ENCODE measurements at regions not wholly inside any gene's neighbourhood (a gene's known extent, or its start where the extent isn't known, plus 50 kb on each side); places are given as distances from the start of the nearest gene placed in this dataset.
A peak's percentile ranks its signal among the peaks of the same experiment; 100 is the strongest.
"Not testable (repeated sequence)": the region's sequence is repeated elsewhere in the genome, so short reads cannot be mapped to it uniquely, and the experiment has no call there.

DNA sequence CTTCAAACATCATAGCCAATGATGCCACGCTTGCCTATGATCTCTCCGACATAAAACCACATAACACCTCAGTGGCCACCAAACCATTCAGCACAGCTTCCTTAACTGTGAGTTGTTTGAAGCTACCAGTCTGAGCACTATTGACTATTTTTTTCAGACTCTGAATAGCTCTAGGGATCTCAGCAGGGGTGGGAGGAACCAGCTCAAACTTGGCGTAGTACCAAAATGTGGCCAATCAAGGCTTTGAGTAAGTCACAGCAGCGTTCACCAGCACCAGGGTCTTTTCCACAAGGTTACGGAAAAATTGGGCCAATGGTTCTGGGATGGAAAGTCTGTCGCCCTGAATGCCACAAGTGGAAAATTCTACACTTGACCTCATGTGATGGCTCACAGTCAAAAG is 70.6 kb downstream of the SMPDL3A start:
- no peak for DNase-seq

DNA sequence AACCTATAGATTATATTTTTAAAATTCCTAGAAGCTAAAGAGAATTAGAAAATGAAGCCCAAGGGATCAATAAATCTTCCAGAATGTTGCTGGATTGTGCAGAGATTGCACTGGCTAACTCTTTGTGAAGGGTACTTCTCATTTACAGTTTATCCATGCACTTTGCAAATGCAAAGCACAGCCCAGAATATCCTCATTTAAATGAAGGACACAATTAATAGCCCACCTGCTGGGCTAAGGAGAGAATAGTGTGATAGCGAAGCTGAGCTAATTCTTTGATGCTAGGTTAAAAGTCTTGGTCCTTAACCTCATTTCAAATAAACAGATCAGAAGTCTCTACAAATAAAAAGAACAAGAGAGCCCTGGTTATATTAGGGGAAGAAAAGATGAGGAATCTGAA is 72.5 kb downstream of the SMPDL3A start:
- DNase-seq, result no peak

DNA sequence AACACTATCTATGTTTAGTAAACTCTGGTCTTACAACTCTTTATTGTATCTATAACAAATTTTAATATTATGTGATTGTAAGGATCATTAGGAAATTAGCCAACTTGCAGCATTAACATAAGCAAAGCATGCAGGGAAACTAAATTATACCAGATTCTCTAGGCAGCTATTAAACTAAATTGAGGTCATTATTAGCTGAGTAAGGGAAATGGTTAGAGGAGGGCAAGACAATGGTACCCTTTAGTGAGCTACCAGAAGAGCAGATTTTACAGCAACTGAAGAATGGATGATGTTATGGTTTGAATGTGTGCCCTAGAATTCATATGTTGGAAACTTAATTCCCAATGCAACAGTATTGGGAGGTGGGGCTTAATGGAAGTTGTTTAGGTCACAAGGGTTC is 79.1 kb downstream of the SMPDL3A start:
- DNase-seq, result no peak

DNA sequence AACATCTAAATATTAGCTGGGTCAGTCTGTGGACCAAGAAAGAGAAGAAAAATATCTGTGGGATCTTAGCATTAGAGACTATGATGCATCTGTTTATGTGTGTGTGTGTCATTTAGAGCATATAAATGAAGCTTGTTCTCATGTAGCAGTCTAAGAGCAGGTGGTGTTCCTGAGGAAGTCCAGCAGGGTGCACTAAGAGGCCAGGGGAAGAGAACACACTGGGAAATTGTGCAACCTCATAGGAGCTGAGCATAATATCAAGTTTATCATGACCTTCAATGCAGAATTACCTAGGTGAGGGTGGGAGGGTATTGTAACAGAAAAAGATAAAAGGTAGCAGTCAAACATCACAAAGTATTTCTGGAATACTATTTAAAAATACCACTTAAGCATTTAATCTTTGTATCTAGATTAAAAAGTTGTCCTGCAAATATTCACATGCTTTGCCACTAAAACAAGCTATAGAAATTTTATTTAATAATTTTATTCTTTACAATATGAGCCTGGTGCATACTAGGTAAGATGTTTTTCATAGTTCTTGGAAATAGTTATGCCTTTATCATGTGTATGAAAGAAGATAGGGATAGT is 80.5 kb downstream of the SMPDL3A start:
- DNase-seq, result peak; percentile 41

DNA sequence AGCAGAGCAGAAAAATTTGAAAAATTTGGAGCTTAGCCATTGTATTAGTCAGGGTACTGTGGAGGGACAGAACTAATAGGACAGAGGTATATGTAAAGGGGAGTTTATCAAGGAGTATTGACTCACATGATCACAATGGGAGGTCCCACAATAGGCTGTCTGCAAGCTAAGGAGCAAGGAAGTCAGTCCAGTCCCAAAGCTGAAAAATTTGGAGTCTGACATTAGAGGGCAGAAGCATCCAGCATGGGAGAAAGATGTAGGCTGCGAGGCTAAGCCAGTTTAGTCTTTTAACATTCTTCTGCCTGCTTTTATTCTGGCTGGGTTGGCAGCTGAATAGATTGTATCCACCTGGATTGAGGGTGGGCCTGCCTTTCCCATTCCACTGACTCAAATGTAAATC is 82.0 kb downstream of the SMPDL3A start:
- DNase-seq, result no peak

DNA sequence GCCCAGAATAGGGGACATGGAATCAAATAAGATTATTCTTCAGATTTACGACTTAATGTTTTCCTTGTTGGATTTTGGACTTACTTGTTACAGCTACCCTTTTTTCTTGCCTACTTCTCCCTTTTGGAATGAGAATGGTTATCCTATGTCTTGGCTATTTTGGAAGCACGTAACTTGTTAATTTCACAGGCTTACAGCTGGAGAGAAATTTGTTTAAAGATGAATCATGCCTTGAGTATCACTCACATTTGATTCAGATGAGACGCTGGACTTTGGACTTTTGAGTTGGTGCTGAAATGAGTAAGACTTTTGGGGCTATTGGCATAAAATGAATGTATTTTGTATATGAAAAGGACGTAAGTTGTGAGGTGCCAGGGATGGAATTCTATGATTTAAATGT is 83.3 kb downstream of the SMPDL3A start:
- DNase-seq, result no peak

DNA sequence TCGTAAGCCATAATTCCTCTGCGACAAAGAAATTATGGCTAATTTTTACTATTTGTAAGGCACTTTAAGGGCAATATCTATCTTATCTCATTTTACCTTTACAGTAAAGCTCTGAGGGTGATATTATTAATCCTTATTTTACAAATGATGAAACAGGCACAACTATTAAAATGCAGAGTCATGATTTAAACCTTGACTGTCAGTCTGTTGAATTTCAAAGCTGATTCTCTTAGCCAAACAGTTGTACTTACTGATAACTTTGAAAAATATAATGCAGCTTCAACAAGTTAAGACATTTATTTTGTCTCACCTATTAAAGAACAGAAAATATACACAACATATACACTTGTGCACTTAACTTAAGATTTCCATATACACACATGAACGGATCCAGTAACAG is 88.2 kb downstream of the SMPDL3A start:
- no peak for DNase-seq

DNA sequence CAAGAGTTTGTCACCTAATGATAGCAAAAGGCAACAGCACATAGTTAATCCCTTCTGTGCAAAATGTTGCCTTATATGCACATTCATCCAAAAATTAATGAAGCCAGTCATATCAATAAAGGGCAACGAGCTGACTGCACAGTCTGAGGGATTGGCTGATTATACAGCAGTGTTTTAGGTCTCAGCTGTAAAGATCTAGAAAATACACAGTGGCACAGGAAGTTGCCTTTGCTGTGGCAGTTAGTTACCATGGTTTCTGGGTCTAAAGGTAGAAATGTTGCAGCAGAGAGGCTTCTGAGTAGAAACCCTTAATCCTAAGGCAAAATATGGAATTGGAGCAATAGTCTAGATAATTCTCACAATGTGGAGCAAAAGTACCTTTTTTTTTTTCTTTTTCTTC is 89.7 kb downstream of the SMPDL3A start:
- no peak for DNase-seq

DNA sequence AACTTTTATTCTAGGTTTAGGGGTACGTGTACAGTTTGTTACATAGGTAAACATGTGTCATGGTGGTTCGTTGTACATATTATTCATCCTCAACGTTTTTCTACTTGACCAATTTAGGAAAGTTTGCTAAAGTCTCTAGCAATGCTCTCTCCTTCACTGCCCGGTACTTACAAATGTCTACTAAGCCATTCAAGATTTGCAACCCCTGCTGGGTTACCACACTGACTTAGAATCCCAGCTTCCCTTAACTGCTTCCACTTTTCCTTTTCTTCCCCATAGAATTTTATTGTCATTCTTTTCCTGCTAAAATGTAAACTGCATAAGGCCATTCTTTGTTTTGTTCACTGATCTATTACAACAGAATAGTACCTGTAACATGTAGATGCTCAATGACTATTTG is 97.4 kb downstream of the SMPDL3A start:
- no peak for DNase-seq

DNA sequence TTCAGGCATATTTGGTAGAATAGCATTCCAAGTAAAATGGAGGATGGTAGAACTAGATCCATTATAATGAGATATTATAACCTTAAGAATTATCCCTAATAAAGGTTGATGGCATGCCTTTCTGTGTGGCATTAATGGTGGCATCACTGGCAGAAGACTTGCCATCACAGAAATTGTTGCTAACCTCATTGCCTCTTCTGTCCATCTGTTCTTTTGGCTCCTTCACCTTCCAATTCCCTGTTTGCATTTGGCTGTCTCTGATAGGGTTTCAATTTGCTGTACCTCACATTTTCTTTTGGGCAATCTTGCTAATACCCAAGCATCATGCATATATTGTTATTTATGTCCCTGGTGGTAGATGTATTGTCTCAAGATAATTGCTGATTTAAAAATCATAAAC is 98.9 kb downstream of the SMPDL3A start:
- no peak for DNase-seq

DNA sequence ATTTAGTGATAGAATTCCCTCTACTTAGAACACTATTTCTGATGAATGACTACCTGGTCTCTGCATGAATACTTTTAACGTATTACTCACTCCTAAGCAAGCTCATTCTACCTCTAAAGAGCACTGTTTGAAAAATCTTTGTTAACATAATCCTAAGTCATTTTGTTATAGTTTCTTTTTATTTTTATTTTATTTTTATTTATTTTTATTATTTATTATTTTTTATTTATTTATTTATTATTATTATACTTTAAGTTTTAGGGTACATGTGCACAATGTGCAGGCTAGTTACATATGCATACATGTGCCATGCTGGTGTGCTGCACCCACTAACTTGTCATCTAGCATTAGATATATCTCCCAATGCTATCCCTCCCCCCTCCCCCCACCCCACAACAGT is 99.6 kb downstream of the SMPDL3A start:
- not testable (repeated sequence) for DNase-seq

DNA sequence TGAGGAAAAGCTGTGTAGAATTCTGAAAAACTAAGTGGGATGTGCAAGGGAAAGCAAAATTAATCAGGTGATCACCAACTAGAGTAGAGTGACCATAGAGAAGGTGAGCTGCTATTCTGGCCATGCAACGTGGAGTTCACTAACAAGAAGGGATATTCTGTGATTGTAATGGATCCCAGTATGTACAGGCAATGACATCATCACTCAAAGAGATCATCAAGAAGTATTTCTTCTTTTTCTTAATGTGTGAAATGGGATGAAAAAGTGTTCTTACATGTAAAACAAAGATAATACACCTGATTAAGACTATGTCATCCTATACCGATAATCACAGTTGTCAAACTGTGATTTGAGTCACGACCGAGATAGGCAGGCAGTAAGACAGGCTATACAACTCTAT is 101.2 kb downstream of the SMPDL3A start:
- no peak for DNase-seq

DNA sequence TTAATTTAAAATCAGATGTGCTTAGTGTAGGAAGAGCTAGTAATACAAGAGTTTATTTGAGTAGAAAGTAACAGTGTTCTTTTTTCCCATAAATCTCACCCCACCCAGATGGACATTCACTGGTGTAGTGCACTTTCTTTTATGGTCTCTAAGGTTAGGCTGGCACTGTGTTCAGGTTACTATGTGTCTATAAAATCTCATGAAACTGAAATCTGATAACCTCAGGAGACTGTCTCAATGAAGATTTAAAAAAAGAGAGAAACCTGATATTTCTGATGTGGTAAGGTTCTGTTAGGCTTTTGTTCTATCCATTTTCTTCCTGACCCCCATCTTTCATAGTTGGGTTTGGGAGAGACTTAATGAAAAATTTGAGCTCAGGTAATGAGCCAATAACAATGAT is 101.2 kb upstream of the CLVS2 start:
- no peak for DNase-seq

DNA sequence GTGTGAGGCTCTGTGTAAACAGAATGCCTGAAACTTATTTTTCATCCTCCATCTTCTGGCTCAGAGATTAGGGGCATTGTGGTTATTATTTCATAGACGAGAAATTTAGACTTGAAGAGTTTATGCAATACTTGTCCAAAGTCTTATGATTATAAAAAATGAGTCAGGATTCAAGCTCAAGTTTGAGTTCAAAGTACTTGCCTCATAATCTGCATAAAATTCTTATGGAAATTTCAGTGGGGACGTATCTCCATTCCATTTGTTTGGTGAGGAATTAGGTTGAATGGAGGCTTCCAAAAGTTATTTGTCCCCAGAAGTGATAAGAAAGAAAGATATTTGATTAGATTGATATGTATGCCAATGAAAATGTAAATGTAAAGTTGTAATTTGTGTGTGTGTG is 93.7 kb upstream of the CLVS2 start:
- no peak for DNase-seq

DNA sequence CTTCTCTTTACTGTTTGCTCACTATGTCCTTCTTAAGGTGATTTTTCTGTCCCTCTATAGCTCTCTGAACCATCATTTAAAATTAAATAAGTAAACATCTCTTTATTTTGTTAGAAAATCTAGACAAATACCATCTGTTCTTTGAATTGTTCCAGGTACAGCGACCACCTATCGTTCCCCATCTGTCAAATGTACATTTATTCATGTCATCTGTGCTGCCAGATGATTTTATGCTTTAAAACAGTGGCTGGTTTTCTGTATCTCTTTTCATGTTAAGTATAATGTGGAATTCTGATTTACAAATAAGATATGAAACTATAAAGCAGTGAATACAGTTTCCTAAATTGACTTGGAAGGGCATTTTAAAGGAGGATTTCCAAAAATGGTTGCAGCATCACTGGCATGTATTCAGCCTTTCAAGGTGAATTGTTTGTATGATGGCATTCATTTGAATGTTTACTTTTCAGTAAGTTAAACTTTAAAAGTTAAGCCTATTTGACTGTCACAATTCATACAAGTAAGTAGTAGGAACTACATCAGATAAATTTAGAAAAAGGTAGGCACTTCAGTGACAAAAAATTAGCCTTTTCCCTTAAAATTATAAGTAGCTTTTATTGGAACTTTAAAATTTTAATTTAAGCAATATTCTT is 92.6 kb upstream of the CLVS2 start:
- no peak for DNase-seq

DNA sequence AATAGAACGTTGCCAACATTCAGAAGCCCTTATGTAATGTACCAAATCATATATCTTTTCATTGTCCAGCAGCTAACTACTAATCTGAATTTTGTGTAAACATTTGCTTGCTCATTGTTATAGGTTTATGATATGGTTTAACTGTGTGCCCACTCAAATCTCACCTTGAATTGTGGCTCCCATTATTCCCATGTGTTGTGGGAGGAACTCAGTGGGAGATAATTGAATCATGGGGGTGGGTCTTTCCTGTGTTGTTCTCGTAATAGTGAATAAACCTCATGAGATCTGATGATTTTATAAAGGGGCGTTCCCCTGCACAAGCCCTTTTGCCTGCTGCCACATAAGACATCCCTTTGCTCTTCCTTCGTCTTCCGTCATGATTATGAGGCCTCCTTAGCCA is 91.9 kb upstream of the CLVS2 start:
- no peak for DNase-seq

DNA sequence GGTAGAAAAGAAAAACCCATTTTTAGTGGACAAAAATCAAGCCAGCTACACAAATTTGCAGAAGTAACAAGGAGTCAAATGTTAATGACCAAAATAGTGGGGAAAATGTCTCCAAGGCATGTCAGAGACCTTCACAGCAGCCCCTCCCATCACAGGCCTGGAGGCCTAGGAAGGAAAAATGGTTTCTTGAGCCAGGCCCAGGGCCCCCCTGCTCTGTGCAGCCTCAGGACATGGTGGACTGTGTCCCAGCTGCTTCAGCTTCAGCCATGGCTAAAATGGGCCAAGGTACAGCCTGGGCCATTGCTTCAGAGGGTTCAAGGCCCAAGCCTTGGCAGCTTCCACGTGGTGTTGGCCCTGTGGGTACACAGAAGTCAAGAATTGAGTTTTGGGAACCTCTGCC is 82.5 kb upstream of the CLVS2 start:
- DNase-seq, result no peak

DNA sequence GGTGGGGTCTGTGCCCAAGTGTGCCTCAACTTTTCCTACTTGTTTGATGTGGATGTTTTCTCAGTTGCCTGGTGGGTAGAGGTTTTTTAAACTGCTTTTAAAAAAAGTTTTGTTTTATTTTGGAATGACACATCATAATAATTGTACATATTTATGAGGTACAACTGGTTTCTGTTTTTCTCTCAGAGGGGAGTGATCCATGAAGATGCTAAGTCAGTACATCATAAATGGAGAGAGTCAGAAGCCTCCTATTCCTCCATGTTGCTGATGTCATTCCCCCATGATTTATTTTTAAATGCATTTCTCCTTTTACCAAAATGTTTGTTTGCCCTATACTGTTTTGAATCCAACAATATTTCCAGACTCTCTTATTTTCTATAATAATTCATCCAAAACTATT is 77.3 kb upstream of the CLVS2 start:
- DNase-seq, result no peak

DNA sequence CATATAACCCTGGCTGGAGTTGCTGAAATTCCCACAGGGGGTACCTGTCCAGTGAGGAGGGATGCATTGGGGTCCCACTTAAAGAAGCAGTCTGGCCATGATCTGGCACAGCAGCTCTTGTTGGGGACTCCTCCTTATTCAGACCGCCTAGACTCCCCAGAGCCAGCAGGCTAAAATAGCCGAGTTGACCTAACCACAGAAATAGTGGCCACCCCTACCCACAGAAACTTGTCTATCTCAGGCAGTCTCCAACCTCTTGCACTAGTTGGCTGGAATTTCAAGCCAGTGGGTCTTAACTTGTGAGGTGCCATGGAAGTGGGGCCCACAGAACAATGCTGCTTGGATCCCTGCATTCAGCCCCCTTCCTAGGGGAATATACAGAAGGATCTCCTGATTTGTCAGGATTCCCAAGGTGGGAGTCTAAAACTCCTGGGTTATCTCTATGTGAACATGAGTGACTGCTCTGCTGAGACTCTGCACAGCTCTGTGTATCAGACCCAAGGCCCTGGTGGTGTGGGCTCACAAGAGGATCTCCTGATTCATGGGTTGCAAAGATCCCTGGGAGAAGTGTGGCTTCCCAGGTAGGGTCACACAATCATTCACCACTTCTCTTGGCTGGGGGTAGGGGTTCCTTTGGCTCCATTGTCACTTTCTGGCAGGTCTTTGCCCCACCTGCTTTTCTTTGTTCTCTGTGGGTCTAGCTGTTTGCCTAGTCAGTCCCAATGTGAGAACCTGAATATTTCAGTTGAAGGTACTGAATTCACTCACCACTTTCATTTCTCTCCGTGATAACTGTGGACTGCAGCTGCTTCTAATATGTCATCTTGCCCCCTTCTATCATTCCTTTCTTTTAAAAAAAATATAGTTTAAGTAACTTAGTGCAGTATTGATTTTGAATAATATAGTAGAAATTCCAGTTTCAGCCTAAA is 65.5 kb upstream of the CLVS2 start:
- DNase-seq, result no peak

DNA sequence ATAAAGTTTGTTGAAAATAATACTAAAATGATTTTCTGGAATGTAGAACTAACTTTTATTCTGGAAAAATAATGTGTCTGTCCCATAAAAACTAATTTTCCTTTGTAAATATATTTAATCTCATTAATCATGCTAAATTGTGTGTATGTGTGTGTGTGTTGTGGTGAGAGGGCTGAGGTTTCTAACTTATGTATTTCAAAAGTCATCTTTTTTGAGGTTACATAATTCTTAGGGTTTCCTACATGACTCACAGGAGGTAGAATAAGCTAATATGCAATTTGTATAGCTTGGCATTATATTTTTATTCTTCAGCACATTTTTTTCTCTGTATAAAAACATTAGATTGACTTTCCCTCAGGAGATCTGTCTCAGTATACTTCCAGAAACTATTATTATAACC is 64.1 kb upstream of the CLVS2 start:
- DNase-seq, result no peak

DNA sequence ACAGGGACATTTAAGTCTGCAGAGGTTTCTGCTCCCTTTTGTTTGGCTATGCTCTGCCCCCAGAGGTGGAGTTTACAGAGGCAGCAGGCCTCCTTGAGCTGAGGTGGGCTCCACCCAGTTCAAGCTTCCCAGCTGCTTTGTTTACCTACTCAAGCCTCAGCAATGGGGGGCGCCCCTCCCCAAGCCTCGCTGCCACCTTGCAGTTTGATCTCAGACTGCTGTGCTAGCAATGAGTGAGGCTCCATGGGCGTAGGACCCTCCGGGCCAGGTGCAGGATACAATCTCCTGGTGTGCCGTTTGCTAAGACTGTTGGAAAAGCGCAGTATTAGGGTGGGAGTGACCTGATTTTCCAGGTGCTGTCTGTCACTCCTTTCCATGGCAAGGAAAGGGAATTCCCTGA is 51.1 kb upstream of the CLVS2 start:
- DNase-seq, result not testable (repeated sequence)
